ENCODE measurements at regions not wholly inside any gene's neighbourhood (a gene's known extent, or its start where the extent isn't known, plus 50 kb on each side); places are given as distances from the start of the nearest gene placed in this dataset.

DNA sequence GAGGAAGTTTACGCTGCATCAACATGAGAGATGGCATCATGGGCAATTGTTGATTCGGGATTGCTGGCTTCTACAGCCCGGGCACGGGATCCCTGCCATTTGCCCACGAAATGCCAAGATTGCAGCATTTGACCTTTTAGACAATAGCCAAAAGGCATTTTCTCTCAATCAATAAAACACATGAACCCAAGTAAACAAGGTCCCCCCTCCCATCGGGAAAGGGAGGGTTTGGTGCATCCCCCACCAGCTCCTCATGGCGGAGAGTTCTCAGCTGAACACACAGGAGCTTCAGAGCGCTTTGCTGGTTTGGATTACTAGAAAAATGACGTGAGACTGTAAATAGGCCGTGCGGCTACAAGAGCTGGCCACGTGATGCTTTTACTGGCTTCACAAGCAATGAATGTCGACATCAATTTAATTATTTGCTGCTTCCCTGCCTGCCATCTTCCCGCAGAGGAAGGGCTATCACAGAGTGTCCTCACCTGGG, 147.6 kb downstream of the C16orf95 start:
- TF ChIP-seq, protein P1, sequence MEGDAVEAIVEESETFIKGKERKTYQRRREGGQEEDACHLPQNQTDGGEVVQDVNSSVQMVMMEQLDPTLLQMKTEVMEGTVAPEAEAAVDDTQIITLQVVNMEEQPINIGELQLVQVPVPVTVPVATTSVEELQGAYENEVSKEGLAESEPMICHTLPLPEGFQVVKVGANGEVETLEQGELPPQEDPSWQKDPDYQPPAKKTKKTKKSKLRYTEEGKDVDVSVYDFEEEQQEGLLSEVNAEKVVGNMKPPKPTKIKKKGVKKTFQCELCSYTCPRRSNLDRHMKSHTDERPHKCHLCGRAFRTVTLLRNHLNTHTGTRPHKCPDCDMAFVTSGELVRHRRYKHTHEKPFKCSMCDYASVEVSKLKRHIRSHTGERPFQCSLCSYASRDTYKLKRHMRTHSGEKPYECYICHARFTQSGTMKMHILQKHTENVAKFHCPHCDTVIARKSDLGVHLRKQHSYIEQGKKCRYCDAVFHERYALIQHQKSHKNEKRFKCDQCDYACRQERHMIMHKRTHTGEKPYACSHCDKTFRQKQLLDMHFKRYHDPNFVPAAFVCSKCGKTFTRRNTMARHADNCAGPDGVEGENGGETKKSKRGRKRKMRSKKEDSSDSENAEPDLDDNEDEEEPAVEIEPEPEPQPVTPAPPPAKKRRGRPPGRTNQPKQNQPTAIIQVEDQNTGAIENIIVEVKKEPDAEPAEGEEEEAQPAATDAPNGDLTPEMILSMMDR (IDR thresholded peaks at IDR 0.05; ENCODE audit: poor library complexity) = no peak
- TF ChIP-seq EZH2 (IDR thresholded peaks at IDR 0.05; ENCODE audit: borderline replicate concordance) (no peak), EZH2phosphoT487 (IDR thresholded peaks at IDR 0.05; ENCODE audit: low read depth, severe bottlenecking, unreplicated experiment) (no peak)

Data from hepatocyte (in vitro differentiated cells).